HK-2 (cell line): ENCODE measurements at regions not wholly inside any gene's neighbourhood (a gene's known extent, or its start where the extent isn't known, plus 50 kb on each side); places are given as distances from the start of the nearest gene placed in this dataset.
A peak's percentile ranks its signal among the peaks of the same experiment; 100 is the strongest.
"Not testable (repeated sequence)": the region's sequence is repeated elsewhere in the genome, so short reads cannot be mapped to it uniquely, and the experiment has no call there.

Experiments used
- DNase-seq: peaks from one replicate; pipeline ENCODE4 v3.0.0-alpha.2; 2018; ENCODE audit not compliant: unreplicated experiment

DNA sequence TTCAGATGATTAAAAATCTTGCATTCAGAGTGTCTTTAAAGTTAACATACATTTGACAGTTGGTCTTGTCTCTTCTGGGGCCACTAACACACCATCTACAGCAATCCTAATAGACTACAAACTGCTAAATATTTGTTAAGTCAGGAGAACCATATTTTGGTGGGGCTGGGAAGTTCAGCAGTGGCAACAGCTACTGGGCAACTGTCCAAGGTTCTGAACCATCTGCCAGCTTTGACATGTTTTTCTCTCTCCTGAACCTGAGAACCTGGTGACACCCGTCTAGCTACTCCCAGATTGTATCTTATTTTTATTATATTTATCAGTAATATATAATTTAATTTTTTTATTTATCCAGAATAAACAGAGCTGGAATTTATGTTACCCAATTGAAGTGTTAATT is 199.0 kb upstream of the DPYD start:
- no peak for DNase-seq

DNA sequence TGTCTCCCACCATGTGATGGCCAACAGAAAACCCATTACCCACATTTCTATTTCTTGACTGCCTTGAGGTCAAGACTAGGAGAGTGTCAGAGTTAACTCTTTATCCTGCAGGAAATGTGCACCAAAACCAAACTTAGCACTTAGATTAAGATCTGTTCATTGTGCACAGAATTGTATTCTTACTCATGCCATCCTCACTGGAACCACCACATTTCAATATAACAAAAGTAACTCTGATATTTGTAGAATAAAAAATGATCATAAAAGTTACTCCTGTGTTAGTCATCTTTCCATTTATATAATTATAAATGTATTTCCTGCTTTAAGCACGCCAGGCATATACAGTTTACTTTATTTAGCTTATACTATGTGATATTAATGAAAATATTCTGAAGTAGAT is 193.0 kb upstream of the DPYD start:
- DNase-seq = no peak

DNA sequence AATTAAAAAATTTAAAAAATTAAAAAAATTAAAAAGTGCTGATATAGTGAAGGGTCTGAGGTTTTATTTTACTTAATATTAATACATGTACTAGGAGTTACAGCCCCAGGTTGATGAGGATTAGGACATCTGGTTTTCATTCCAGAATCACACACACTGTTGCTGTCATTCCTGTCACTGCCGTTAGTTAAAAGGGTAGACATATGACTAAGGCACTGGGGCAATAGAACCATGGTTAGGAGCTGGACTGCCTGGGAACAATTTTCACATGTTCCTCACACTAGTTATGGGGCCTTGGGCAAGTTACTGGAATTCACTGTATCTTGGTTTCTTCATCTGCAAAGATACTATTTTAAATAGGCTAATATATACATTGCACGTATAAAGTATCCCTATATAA is 191.8 kb upstream of the DPYD start:
- DNase-seq = no peak

DNA sequence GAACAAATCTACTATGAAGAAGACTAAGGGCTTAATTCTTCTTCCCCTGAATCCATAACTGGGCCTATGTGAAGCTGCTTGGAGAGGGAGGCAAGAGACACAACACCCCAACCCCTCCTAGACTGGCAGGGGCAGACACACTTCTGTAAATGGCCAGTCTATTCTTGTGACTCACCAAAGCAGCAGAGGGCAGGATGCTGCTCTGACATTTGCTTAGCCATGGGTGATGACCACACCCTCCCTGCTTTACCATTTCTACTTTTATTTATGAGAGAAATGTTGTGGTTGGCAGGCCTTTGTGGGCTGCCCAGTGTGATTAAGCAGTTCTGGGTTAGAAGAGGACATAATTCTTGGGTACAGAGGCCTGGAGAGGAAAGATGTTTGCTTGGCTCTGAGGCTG is 189.8 kb upstream of the DPYD start:
- DNase-seq = peak; percentile 29

DNA sequence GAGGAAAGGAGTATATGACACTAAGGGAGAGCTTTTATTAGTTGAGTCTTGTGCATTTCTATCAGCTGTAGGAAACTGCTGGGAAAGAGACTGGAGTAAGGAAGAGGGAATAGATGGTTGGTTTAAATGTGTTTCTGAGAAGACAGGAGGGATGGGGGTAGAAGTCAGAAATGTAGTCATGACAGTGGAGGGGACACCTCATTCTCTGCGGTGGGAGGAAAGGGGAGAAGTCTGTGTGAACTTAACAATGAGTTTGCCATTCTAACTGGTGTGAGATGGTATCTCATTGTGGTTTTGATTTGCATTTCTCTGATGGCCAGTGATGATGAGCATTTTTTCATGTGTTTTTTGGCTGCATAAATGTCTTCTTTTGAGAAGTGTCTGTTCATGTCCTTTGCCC is 187.5 kb upstream of the DPYD start:
- DNase-seq = not testable (repeated sequence)

DNA sequence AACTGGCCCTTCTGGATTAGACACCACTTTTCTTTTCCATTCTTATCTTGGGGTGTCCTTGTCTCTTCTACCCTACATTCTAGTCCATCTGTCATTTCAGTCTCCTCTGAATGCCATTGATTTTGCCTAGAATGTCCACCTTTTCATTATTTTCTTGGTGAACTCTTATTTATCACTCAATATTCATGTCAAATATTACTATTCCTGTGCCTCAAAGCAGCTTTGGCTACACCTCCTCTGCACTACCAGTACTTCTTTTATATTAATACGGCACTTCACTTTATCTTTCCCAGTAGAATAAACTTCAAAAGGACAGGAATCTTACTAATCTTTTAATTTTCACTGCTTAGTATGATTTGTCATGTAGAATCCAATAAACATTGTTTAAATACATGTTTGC is 186.4 kb upstream of the DPYD start:
- DNase-seq = no peak

DNA sequence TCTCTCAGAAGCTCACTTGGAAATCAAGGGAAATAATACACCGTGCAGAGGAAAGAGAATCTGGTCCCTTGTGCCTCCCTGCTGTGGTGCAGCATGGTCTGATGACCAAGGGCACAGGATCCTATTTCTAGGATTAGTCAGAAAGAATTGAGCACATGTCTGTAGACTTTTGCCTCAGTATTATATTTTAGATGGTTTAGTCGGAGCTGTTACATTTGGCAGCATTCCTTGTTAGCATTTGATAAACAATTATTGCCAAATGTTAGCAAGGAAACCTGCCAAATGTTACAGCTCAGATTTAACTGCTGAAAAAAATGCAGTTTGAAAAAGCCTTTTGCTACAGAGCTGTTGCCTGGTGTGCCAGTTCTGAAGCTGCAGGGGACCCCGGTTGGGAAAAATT is 183.5 kb upstream of the DPYD start:
- no peak for DNase-seq

DNA sequence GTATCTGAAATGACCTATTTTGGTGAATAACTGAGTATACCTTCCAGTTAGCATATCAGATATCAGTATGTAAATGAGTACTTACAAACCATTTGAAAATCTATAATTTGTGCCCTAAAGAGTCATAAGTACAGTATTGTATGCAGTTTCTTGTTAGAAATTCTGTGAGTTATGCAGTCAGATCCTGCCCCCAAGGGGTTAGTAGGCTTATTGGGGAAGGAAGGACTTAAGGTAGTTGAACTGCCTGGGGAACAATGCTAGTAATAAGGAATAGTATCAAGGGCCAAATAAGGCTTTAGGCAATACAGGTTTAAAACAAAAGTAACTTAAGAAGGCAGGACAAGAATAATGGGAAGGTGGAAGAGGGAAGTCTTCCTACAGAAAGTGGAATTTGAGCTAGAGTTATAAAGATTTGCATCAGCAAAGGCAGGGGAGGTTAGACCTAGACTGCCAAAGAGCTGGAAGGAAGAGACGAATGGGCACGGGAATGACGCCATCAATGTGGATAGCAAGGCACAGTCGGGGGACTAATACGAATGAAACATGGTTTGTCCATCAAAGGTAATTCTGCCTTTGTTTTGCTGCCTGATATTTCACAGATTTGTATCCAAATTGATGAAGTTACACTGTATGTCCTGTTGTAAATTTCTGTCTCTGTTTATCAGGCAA is 182.9 kb upstream of the DPYD start:
- DNase-seq = no peak

DNA sequence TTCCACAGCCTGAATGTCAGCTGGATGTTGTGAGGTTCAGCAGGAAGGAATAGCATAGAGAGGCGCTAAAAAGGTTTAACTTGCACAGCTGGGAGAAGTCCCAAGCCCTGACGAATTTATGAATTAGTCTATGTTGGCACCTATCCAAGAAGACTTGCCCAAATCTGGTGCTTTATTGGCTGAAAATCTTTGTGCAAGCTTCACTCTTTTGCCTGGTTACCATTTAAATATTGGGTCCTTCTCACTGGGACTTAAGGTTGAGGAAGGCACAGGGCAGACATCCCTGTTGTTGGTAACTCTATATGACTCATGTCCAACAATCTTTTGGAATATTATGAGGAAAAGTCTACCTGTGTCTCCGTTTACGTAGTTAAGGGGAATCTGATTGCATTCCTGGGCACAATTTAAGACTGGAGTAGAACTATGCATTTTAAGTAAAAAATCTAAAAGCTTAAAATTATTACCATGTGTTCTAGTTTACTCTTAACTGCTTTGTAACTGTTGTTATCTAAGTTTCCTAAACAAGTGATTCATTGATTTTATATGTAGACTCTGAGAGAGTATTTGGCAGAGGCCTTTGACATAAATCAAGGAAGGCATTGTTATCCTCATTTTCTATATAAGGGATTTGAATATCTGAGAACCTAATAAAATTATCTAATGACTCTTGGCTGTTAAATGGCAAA is 181.7 kb upstream of the DPYD start:
- DNase-seq = no peak

DNA sequence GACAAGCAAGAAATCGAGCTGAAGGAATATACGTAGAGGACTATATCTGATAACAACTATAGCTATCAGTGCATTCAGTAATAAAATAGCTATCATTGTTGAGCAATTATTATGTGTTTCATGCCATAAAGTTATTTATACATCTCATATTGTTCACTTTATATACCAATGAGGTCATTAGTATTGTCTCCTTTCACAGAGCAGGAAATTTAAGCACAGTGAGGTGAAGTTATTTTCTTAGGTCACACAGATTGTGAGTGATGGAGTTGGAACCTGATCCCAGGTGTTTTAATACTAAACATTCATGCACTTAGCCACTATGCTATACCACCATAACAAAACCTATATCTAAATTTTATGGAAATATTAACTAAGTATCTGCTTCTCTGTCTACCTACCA is 180.5 kb upstream of the DPYD start:
- no peak for DNase-seq

DNA sequence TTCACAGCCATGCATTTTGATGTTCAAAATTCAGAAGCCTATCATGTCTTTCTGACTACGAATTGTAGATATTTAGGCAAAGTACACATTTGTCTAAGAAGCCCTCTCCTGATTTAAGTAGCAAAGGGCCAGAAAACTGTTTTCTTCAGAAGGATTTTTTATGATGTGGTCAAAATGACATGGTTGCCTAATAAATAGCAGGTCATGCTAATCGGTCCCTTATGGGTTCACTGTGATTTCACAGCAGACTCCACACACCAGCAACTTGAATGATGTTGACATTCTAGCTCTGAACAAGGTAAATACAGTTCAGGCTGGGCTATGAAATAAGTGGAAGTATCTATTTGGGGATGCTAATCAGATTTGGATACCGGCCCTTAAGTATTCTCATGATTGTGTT is 178.7 kb upstream of the DPYD start:
- no peak for DNase-seq

DNA sequence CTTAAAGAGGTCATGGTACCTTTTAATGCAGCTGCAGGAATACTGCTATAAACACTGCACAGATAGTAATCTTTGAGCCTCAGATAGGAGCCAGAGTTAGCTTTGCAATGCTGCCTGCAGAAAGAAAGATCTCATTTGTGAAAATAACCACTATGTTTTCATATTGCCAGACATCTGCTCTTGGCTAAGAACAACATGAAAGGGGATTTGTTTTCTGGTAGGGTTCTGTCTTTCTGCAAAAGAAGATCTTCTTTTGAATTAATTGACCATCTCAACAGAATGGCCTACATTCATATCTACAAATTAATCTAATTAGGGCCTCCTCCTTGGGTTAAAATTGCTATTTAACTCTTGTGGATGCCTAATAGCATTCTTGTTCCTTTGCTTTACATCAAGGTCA is 177.6 kb upstream of the DPYD start:
- DNase-seq = no peak

DNA sequence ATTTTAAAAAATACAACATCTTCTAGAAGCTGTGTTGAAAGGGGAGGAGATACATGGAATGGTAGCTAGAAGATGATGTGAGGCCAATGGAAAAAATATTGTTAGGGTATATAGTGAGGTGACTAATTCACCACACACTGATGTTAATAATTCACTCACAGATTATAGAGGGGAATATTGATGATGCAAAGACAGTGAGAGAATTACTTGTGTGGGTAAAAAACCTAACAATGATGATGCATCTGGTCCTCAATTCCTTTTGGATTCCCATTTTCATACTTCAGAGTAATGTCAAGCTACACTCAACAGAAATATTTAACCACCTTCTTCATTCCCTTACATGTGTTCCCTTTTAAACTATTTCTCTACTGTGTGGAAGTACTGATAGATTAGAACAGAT is 169.5 kb upstream of the DPYD start:
- no peak for DNase-seq

DNA sequence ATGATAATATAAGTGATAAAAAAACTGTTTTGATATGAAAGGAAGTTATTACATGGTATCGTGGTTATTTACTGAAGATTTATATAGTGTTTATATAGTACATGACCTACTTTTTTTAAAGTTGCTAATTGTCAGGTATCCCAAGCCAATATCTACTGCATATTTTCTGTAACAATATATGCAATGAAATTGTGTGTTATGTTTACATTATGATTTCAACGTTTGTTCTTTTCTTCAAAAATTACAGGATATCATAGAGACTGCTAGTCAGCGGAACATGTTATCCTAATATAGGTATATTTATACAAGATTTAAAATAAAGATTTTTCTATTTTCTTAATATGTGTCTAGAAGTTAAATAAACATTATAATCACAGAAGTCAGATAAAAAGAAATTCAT is 167.5 kb upstream of the DPYD start:
- DNase-seq = no peak

DNA sequence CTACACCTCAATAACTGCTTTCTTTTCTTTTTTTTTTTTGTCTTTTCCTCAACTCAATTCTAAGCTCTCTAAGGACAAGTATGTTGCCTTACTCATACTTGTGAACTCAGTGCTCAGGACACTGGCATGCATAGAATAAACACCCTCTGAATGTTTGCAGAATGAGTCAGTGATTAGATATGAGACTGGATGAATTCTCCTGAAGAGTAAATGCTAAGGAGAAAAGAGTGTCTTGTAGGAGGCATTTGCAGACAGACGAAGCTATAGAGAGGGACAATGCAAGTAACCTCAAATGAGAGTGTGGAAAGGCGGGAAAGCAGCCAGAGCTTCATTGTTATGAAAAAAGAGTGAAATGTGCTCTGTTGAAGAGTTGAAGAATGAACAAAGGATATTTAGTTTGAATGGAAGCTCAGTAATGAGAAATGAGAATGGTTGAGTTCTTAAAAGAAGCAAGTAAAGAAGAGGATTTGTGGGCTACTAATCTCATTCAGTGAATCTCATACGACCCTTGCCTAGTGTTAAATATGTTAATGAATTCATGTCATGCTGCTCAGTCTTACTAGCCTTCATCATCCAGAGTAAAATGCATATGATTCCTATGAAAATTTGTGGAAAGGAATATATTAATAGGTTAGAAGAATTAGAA is 166.1 kb upstream of the DPYD start:
- peak; percentile 36 for DNase-seq

DNA sequence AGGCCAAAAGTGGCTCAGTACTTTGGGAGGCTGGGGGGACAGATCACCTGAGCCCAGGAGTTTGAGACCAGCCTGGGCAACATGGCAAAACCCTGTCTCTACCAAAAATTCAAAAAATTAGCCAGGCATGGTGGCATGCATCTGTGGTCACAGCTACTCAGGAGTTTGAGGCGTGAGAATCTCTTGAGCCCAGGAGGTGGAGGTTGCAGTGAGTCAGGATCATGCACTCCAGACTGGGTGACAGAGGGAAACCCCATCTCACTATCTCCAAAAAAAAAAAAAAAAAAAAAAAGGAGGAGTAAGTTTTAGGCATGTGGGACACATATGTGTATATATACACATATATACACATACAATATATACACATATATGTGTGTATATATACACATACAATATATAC is 165.3 kb upstream of the DPYD start:
- peak; percentile 73 for DNase-seq

DNA sequence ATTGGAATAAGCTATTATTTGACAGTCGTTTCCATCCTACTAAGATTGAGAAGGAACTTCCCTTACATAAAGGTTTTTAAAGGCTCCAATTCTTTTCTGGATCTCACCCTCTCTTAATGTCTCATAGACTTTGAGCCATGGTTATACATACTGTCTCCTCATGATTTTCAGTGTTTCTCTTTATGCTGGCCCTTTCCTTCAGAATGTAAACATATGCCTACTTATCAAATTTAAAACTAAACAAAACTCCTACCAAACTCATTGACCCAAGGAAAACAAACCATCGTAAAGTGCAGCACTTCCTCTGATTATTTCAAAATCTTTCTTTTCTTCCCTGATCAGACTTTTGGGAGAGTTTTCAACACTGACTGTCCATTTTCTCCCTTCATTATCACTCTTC is 163.4 kb upstream of the DPYD start:
- no peak for DNase-seq

DNA sequence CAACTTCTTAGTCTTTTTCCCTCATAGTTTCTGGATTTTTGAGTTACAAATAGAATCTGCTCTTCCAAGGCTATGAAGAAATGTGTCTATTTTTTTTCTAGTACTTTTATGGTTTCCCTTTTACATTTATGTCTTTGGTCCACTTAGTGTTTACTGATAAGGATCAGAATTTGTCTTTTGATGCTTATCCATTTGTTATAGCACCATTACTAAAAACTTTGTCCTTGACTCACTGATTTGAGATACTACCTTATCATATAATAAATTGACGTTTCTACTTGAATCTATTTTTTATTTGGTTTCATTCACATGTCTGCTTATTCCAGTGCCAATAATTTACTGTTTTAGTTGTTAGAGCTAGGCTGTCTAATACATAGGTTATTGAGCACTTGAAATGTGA is 161.1 kb upstream of the DPYD start:
- DNase-seq = no peak

DNA sequence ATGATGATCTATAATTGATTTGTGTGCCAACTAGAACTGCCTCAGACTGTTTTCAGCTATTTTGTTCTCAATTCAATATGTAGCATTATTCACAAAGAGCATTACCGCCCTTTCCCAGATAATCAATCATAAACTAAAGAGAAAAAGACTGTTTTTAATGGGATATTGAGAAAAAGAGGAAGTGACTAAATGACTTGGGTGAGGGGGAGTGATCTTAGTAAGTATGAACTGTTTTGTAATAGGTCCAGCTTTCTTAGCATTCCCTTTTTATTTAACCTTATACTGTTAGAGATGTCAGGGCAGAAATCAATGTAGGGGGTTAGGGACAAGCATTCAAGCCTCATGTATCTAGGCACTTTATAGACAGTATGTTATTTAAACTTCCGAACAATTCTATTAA is 157.8 kb upstream of the DPYD start:
- DNase-seq = no peak

DNA sequence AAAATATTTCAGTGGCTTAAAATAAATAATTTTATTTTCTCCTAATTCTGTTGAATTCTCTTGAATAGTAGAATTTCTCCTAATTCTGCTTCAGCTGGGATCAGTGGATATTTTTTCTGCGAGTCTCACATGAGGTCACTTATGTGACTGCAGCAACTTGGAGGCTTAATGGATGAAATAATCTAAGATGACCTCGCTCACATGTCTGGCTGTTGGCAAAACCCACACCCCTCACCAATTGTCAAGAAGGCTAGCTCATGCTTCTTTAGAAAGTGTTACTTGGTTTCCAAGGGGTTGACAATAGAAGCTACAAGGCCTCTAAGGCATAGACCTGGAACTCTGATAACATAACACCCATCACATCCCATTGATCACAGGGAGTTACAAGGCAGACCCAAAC is 156.9 kb upstream of the DPYD start:
- DNase-seq = no peak

DNA sequence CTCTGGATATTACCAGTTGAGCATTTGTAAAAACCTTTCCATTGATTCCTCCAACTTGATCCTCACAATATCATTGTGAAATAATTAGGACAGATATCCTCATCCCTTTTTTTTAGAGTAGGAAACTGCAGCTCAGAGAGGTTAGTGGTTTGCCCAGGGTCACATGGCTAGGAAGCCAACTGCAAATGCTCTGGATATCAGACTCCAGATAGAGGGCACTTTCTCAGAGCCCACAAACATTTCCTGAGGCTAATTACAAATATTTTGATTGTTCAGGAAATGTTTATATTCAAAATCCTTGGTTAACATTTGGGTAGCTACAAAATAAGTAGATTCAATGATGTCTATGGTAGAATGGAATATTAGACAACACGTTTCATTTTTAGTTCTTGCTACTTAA is 154.8 kb upstream of the DPYD start:
- DNase-seq = no peak

DNA sequence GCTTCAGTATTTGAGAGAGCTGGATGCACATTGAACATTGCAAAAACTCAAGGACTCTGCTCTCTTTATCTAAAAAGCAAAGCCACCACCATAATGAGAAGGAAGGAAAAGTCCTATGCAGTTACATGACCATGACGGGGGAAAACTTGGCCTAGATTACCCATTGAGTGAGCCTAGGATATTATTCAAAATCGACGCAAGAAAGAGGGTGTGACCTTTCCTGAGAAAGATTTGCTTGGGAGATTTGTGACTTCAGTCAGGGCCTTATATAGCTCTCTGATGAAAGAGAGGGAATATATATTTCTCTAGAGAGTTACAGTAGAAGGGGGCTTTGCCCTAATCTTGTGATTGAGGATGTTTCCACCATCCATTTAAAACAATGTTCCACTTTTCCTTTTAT is 153.0 kb upstream of the DPYD start:
- no peak for DNase-seq

DNA sequence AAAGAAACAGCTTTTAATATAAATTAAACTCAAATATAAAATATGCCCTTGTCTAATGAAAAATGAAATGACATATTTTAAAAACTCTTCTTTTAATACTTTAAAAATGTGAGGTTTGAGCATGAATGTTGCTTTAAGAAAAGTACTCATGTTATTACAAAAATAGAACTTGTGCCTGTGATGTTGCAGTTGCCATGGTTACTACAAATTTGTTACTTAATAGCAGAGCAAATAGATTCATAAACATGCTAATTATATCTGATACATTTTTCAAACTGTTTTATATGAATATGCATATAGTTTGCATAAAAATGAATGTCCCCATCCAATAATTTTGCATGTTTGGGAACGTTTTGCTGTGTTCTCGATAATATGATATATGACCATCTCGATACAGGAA is 152.3 kb upstream of the DPYD start:
- no peak for DNase-seq

DNA sequence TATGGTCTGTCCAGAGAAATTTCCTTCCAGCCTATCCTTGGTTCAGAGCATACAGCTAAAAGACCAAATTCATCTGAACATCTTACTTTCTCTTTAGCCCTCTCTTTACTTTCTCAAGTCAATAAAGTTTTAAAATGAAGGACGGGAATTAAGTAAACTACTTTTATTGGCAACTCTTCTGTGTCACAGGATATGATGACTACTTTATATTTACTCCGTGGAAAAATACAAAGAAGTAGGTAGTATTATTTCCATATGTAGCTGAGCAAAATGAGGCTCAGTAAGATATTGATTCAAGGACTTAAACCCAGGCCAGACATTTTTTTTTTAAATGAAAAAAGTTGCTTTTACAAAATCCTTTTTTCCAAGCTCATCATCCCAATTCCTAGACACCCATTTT is 151.2 kb upstream of the DPYD start:
- no peak for DNase-seq
